ENCODE measurements at regions not wholly inside any gene's neighbourhood (a gene's known extent, or its start where the extent isn't known, plus 50 kb on each side); places are given as distances from the start of the nearest gene placed in this dataset.

DNA sequence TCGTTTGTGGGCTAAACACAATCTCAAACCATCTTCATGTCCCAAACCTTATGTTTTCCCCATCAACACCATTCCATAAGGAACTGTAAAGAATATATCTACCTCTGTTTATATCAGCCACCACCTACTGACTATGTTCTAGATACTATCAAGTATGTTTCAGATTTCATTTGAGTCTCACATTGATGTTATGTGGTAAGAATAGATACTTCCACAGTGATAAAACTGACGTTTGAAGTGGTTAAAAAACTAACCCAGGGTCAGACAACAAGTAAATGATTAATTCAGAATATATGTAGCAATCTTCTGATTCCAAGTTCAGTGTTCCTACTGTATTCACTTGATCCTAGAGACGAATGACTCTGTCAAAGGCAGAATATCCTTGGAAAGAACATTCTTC, 156.8 kb upstream of the RASGEF1B start:
- no peak for TF ChIP-seq CTCF (optimal IDR thresholded peaks at IDR 0.05 in 1 of 3, IDR thresholded peaks at IDR 0.05 in 1 of 3, conservative IDR thresholded peaks at IDR 0.05 in 1 of 3; ENCODE audit: extremely low read depth in 1 of 3, insufficient read depth in 2 of 3, low read length in 3 of 3)
- TF ChIP-seq EZH2 (IDR thresholded peaks at IDR 0.05; ENCODE audit: low read length), result no peak

All from keratinocyte (primary cell).